T-helper 17 cell (primary cell): ENCODE measurements at regions not wholly inside any gene's neighbourhood (a gene's known extent, or its start where the extent isn't known, plus 50 kb on each side); places are given as distances from the start of the nearest gene placed in this dataset.

Experiments
- ATAC-seq: fragments of 150-1000 bp; cut with Tn5 transposase; 2 replicates; pipeline ENCODE4 v1.10.0; 2021; ENCODE audit warnings: mild to moderate bottlenecking, moderate library complexity
- DNase-seq, 3 donors: peaks; one replicate each; pipeline versions ENCODE4 v3.0.0 to v3.0.0-alpha.2; 2020 to 2021
- H3K9me3 ChIP-seq: one replicate; pipeline ENCODE4 v1.7.0; 2013; ENCODE audit warnings: low read length, mild to moderate bottlenecking; ENCODE audit not compliant: control insufficient read depth, poor library complexity, severe bottlenecking
- H3K27ac Mint-ChIP-seq: one replicate; pipeline ENCODE4 v1.8.0; 2022; ENCODE audit warnings: mild to moderate bottlenecking, moderate library complexity, mixed read lengths
- H3K27me3 Mint-ChIP-seq: one replicate; pipeline ENCODE4 v1.8.0; 2022; ENCODE audit warnings: mixed read lengths
- H3K36me3 Mint-ChIP-seq: one replicate; pipeline ENCODE4 v1.8.0; 2022; ENCODE audit warnings: low read depth, mixed read lengths
- H3K4me1 Mint-ChIP-seq: one replicate; pipeline ENCODE4 v1.8.0; 2022; ENCODE audit warnings: mild to moderate bottlenecking, mixed read lengths
- H3K4me3 Mint-ChIP-seq: one replicate; pipeline ENCODE4 v1.8.0; 2022; ENCODE audit warnings: mild to moderate bottlenecking, moderate library complexity, mixed read lengths

DNA sequence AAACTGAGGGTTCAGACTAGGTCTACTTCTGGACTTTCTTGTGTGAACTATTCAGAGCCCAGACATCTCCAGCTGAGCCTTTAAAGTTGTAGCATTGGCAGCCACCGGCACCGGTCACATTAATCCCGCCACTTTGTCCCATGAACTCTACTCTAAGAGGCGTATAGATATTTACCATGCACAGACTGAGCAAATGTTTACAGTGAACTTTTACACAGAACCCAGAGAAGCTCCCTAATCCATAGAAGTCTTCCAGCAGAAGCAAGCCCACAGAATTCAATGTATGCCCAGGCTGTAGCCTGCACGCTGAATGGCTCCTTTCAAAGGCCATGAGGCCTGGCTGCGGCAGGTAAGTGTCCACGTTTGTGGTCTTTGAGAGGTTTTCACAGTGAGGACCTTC, 466.9 kb downstream of the ENC1 start:
- no peaks in the 10 kb centered on the region for H3K4me1 Mint-ChIP-seq
- DNase-seq, result no peak
- no peaks in the 10 kb centered on the region for H3K9me3 ChIP-seq
- no peak overlapping the region for H3K27ac Mint-ChIP-seq
- no peak overlapping the region for H3K4me3 Mint-ChIP-seq
- H3K27me3 Mint-ChIP-seq, result peaks cover 10% of the 10 kb centered on the region
- H3K36me3 Mint-ChIP-seq, result no peaks in the 10 kb centered on the region
- no peak for ATAC-seq

DNA sequence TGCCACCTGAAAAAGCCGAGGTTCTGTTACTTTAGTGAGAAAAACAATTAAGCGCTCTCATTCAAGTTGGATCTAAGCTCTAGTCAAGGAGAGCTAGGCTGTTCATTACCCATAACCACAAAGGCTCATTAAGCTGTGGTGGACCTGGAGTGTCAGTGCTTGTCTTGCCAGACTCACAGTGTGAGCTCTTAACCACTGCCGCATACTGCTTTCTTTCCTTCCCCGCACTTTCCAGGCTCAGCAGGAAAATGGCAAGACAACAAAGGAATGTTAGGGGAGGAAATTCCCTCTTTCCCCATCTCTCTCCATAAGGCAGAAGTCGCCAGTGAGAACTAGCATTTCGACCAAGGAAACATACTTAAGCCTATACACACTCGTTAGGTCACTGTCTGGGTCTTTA, 467.3 kb downstream of the ENC1 start:
- no peaks in the 10 kb centered on the region for H3K36me3 Mint-ChIP-seq
- no peak overlapping the region for H3K27ac Mint-ChIP-seq
- no peaks in the 10 kb centered on the region for H3K9me3 ChIP-seq
- no peak for DNase-seq
- H3K4me3 Mint-ChIP-seq, result no peak overlapping the region
- no peaks in the 10 kb centered on the region for H3K4me1 Mint-ChIP-seq
- no peak for ATAC-seq
- H3K27me3 Mint-ChIP-seq, result peaks cover 15% of the 10 kb centered on the region

DNA sequence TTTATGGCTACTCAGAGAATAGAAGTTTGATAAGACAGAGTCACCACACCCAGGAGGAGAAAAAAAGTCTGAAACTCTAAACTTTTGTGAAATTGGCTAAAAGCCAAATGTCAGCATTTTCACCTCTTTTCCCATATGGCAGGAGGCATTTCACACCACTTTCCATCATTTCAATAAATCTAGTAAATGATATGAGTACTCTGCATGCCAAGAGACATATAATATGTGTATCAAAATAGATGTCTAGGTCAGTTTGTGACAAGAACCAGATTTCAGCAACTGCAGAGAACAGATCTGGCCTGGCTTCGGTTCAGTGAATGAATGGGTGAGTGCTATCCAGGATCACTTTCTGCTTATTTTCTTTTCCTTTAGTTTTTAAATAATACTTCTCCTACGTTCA, 470.8 kb downstream of the ENC1 start:
- no peaks in the 10 kb centered on the region for H3K9me3 ChIP-seq
- Mint-ChIP-seq H3K4me3 (no peak overlapping the region), H3K36me3 (no peaks in the 10 kb centered on the region), H3K4me1 (no peaks in the 10 kb centered on the region), H3K27me3 (peaks cover 14% of the 10 kb centered on the region), H3K27ac (no peak overlapping the region)
- no peak for DNase-seq
- ATAC-seq, result no peak

GRCh38 chr5:74167930-74168315, 472.6 kb downstream of the ENC1 start:
- no peak for ATAC-seq

GRCh38 chr5:74167206-74167929, 473.2 kb downstream of the ENC1 start:
- ATAC-seq (no peak), DNase-seq (no peak)
- H3K4me3 Mint-ChIP-seq, result no peak overlapping the region
- peaks cover 22% of the 10 kb centered on the region for H3K27me3 Mint-ChIP-seq
- no peaks in the 10 kb centered on the region for H3K9me3 ChIP-seq
- no peaks in the 10 kb centered on the region for H3K4me1 Mint-ChIP-seq
- no peak overlapping the region for H3K27ac Mint-ChIP-seq
- no peaks in the 10 kb centered on the region for H3K36me3 Mint-ChIP-seq

More at GRCh38 chr5:74167930-74168315, 472.6 kb downstream of the ENC1 start:
- Mint-ChIP-seq H3K4me3 (no peak overlapping the region), H3K27me3 (peaks cover 22% of the 10 kb centered on the region), H3K4me1 (no peaks in the 10 kb centered on the region), H3K36me3 (no peaks in the 10 kb centered on the region), H3K27ac (no peak overlapping the region)
- DNase-seq, result no peak
- no peaks in the 10 kb centered on the region for H3K9me3 ChIP-seq

DNA sequence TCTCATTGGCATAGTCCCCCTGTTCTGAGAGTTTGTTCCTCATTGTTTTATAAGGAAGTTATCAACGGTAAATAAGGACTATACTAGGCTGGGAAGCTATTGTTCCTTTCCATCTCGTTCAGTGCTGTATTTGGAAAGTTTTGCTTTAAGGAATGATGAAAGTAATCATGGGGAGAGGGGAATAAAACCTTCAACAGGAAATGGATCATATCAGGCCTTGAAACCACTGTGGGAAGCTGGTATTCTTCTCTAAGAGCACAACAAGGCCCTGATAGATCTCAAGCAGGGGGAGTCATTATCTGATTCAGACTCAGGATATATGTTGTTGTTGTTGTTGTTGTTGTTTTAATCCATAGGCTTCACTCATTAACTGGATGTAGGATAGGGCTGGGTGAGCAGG, 474.5 kb downstream of the ENC1 start:
- H3K4me1 Mint-ChIP-seq, result no peaks in the 10 kb centered on the region

GRCh38 chr5:74164725-74165235, 475.7 kb downstream of the ENC1 start:
- Mint-ChIP-seq H3K27ac (no peak overlapping the region), H3K27me3 (peaks cover 30% of the 10 kb centered on the region), H3K4me3 (no peak overlapping the region), H3K4me1 (no peaks in the 10 kb centered on the region), H3K36me3 (no peaks in the 10 kb centered on the region)
- ATAC-seq, result no peak
- no peak for DNase-seq
- no peaks in the 10 kb centered on the region for H3K9me3 ChIP-seq

More for the DNA sequence above, 474.5 kb downstream of the ENC1 start:
- ATAC-seq (no peak), DNase-seq (no peak)
- Mint-ChIP-seq H3K36me3 (no peaks in the 10 kb centered on the region), H3K27me3 (peaks cover 27% of the 10 kb centered on the region), H3K4me3 (no peak overlapping the region), H3K27ac (no peak overlapping the region)
- H3K9me3 ChIP-seq, result no peaks in the 10 kb centered on the region

GRCh38 chr5:74162524-74162923, 478.0 kb downstream of the ENC1 start:
- Mint-ChIP-seq H3K36me3 (no peaks in the 10 kb centered on the region), H3K4me1 (no peaks in the 10 kb centered on the region), H3K27ac (no peak overlapping the region), H3K4me3 (no peak overlapping the region), H3K27me3 (peaks cover 32% of the 10 kb centered on the region)
- no peak for DNase-seq
- no peak for ATAC-seq
- no peaks in the 10 kb centered on the region for H3K9me3 ChIP-seq

DNA sequence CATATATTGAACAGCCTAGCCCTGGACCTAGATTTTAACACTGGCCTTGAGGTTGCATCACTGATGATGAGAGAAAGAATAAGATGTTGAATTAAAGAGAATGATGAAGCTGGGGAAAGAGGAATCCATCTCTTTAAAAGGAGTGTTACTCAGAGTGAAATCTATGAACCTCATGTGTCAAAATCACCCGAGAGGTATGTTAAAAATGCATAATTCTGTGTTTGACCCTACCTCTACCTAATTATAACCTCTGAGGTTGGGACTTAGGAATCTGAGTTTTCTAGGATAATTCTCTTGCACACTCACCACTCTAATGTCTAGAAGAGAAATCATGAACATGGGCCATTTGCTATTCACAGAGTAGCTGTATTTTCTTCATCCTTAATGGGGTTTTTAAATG, 479.4 kb downstream of the ENC1 start:
- H3K4me1 Mint-ChIP-seq, result no peaks in the 10 kb centered on the region
- H3K9me3 ChIP-seq, result no peaks in the 10 kb centered on the region
- ATAC-seq (no peak), DNase-seq (no peak)
- no peak overlapping the region for H3K4me3 Mint-ChIP-seq
- no peak overlapping the region for H3K27ac Mint-ChIP-seq
- H3K36me3 Mint-ChIP-seq, result no peaks in the 10 kb centered on the region
- peaks cover 30% of the 10 kb centered on the region for H3K27me3 Mint-ChIP-seq

DNA sequence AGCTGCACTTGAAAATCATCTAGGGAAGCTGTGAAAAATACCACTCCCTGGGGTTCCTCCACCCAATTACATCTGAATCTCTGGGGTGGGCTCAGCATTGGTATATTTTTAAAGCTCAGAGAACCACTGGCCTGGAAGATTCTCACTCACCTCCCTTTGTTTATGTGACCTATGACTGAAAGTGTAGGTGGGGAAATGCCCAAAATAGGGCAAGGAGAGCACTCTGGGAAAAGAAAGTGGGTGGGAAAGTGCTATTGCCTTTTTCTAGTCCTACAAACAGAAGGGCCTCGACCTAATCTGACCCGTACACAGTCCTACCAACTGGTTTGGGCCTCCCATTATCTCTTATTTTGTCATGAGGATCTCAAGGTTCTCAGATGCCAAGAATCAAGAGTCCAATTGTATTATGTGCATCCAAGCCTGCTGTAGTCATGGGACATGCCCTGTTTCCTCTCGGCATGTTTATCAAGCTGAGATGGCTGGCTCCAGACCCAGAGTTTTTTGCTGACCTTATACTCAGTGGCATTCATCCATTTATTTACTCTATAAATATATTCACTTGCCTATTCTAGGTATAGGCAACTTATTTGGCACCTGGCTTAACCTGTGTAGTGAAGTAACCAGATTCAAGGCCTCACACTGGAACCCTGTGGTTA, 483.7 kb downstream of the ENC1 start:
- no peak for DNase-seq
- no peak for ATAC-seq
- H3K9me3 ChIP-seq, result no peaks in the 10 kb centered on the region
- Mint-ChIP-seq H3K27ac (no peak overlapping the region), H3K27me3 (peaks cover 22% of the 10 kb centered on the region), H3K4me1 (no peaks in the 10 kb centered on the region), H3K36me3 (no peaks in the 10 kb centered on the region), H3K4me3 (no peak overlapping the region)

- no peak for ATAC-seq
- no peak overlapping the region for H3K27ac Mint-ChIP-seq
- peaks cover 20% of the 10 kb centered on the region for H3K27me3 Mint-ChIP-seq
- no peaks in the 10 kb centered on the region for H3K4me1 Mint-ChIP-seq
- no peaks in the 10 kb centered on the region for H3K9me3 ChIP-seq
- DNase-seq, result no peak
- H3K36me3 Mint-ChIP-seq, result no peaks in the 10 kb centered on the region
- no peak overlapping the region for H3K4me3 Mint-ChIP-seq
Measured at GRCh38 chr5:74155501-74155900, 485.0 kb downstream of the ENC1 start.

GRCh38 chr5:74154526-74154925, 486.0 kb downstream of the ENC1 start:
- Mint-ChIP-seq H3K4me3 (no peak overlapping the region), H3K4me1 (no peaks in the 10 kb centered on the region)
- no peak for DNase-seq

DNA sequence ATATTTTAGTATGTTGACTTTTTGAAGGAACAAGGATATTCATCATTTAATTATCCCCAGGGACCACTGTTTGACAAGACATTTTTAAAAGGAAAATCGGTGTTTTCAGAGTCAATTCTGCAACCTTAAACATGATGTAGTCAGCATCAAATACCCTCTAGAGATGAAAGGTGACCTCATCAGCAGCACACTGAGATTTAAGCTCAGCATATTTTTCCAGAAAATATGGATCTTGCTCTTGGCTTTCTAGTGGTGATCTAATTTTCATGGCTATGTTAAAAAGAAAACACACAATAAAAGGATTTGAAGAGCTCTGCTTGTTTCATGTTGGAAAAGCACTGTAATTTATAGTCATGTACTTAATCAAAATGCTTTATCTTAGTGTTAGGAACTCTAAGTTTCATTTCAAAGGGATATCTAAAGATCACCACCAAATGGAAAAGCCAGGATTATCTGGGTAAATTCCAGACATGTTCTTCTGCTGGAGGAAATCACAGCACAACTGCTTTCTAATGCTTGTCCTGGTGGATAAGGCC, 487.2 kb downstream of the ENC1 start:
- H3K4me3 Mint-ChIP-seq, result no peak overlapping the region
- H3K36me3 Mint-ChIP-seq, result no peaks in the 10 kb centered on the region
- ATAC-seq (no peak), DNase-seq (no peak)
- no peaks in the 10 kb centered on the region for H3K4me1 Mint-ChIP-seq
- H3K27ac Mint-ChIP-seq, result no peak overlapping the region
- H3K27me3 Mint-ChIP-seq, result peaks cover 7% of the 10 kb centered on the region
- no peaks in the 10 kb centered on the region for H3K9me3 ChIP-seq

More at GRCh38 chr5:74154526-74154925, 486.0 kb downstream of the ENC1 start:
- peaks cover 15% of the 10 kb centered on the region for H3K27me3 Mint-ChIP-seq
- H3K27ac Mint-ChIP-seq, result no peak overlapping the region
- ATAC-seq, result no peak
- no peaks in the 10 kb centered on the region for H3K36me3 Mint-ChIP-seq
- no peaks in the 10 kb centered on the region for H3K9me3 ChIP-seq
